NCI-H1436 treated with DMSO at 0.1 percent for 48 hours (cell line): ENCODE measurements at regions not wholly inside any gene's neighbourhood (a gene's known extent, or its start where the extent isn't known, plus 50 kb on each side); places are given as distances from the start of the nearest gene placed in this dataset.

Source experiments
- DNase-seq: peaks from one replicate; lab custom pipeline; 2025; lab: John Stamatoyannopoulos, UW

DNA sequence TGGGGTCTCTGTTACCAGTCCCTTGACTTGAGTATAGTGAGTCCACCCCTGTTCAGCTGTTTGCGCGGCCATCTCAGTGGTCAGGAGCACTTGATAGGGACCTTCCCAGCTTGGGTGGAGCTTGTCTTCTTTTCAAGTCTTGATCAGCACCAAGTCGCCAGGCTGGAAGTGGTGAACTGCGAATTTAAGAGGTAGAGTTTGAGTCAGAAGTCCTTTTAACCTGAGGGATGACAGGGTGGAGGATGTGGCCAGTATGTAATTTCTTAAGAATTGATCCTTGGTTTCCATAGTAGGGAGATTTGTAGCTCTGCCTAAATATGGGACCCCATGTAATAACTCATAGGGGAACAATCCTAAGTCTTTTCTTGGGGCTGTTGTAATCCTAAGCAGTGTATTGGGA, 86.3 kb upstream of the XCR1 start:
- DNase-seq = no peak

DNA sequence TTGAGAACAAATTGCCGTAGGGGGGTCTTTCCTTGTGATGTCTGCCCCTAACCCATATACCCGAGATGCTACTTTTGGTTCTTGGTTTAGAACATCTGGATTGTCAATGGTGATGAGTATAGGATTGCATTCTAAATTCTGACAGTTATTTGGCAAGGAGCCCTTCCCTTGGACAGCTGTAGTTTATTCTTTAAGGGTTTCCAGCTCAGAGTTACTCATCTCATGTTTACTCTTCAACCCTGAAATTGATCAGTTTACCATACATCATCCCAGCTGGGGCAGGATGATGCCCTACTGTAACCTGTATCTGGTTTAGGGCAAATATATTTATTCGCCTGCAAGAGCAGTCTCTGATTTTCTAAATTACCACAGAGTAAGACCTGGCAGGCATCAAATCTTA, 85.7 kb upstream of the XCR1 start:
- DNase-seq = no peak

DNA sequence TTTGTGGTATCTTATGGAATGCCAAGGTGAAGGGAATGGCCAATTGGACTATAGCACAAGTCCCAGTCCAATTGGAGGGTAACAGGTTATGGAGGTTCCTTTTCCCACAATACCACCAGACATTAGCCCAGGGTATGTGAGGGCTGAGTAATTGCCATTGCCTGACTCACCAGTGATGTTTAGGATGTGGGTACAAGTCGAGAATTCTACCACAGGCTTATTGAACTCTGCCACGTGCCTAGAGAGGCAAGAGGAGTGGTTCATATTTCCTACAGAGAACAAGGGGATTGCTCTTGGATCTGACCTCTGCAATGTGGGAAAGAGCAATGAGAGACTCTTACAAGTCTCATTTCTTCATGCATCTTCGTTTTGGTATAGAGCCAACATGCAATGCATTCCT, 85.0 kb upstream of the XCR1 start:
- no peak for DNase-seq

DNA sequence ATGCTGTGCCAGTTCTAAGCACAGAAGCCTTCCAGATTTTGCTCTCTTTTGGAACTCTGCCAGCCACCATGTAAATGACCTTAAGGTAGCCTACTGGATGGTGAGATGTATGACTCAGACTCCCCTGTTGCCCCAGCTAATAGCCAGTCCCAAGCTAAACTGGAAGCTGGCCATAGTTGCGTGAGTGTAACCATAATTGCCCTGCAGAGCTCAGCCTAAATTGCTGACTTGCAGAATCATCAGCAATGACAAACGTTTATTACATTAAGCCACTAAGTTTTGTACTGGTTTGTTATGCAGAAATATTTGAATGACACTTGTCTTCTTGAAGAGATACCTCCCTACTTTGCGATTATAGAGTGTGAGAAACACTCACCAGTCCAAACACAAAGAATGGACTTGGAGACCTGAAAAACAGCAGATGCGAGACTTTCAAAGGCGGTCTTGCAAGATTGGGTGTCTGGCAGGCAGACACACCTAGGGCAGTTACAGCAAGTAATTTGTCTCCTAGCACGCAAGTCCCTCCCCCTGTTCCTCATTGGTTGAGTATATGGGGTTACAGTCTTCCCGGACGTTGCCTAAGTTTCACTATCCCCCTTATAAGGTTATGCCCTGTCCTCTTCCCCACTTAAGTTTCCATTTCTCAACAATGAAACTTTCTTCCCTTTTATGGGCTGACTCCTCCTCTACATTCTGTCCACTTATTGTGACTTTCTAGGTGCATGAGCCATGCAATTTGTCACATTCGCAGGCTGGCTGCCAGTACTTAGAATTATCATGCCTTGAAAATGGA, 83.6 kb upstream of the XCR1 start:
- DNase-seq = no peak

DNA sequence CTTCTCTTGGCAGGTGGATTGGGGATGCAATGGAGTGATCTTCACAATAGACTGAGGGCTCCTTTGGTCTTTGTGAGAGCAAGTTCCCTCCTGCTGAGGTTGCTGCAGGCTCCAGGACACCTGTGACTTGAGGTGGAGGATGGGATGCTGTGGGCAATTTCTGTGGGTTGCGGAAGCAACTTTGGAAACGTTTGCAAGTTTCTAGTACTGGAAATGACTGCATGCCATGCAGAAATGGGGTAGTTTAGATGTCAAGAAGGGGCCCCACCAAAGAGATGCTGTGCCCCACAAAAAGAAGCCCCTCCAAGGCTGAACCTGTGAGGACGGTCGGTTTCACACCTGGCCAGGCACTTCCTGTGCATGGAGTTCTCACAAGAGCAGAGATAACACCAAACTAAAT, 80.4 kb upstream of the XCR1 start:
- DNase-seq = no peak

DNA sequence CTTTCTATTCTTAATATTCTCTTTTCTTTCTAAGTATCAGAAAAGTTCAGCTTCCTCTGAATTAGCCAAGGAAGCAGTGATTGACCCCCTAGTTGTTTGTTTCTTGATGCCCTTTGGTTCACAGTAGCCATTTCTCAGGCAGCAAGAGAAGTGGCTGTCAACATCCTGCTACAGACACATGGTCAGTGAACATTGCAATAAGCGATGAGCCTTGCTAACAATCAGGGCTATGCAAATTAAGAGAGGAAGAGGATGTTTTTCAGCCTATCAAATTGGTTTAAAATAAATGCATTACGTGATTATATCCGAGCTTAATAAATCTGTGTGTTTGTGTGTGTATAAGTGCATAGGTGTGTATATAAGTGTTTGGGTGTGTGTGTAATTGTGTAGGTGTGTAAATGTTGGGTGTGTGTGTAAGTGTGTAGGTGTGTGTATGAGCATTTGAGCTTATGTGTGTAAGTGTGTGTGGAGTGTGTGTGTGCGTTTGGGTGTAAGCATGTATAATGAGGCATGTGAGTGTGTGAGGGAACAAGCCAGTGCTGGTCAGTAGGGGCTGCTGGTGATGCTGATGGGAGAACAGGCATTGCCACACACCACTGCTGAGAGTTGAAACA, 78.1 kb upstream of the XCR1 start:
- no peak for DNase-seq

DNA sequence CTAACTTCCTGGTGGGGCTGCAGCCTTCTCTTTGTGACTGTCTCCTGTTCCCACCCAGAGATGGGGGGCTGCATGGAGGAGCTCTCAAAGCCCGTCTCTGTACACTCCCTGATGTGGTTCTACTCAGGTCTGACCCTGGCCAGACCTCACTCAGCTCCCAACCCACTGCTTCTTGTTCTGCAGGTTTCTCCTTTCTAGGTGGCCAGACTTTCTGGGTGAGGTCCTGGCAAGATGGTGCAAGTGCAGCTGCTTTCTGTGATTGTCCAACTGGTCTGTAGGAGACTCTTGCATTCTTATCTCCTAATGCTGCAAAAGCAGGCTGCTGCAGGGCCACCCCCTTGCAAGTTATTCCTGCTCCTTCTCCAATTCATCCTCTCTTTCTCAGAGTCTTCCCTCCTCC, 77.4 kb upstream of the XCR1 start:
- no peak for DNase-seq

DNA sequence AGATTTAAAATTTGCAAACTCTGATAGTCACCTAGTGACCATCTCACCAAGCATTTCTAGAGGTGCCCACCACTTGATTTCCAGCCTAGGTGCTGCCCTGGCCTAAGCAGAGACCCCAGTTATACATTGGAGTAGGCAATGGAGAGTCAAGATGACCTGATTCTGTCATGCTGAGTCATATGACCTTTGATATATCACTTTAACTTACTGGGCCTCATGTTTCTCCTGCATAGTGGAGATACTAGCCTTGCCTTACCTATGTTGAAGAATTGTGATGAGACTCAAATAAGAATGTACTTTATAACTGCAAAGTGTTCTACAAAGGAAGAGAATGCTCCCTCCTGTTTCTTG, 75.5 kb upstream of the XCR1 start:
- DNase-seq = no peak

DNA sequence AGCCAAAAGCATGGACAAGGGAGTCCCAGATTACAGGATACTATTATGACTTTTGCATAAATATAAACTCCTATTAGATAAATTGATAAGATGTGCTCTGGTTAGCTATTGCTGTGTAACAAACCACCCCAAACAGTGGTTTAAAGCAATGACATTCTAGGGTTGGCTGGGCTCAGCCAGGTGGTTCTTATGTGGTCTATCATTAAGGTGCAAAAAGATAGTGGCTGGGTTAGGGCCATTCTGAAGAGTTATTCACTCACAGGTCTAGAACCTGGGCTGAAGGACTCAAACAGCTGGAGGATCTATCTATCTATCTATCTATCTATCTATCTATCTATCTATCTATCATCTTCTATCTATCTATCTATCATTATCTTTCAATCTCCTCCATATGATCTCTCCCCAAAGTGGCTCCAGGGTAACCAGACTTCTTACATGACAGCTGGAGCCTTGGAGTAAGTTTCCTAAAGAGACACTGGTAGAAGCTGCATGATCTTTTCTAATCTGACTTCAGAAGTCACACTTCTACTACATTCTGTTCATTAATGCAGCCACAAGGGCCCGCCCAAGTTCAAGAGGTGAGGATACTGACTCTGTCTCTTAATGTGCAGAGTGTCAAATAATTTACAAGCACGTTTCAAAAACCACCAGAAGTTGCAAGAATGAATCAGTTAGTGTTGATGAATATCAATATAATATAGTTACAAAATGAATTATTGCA, 74.9 kb upstream of the XCR1 start:
- DNase-seq = no peak

DNA sequence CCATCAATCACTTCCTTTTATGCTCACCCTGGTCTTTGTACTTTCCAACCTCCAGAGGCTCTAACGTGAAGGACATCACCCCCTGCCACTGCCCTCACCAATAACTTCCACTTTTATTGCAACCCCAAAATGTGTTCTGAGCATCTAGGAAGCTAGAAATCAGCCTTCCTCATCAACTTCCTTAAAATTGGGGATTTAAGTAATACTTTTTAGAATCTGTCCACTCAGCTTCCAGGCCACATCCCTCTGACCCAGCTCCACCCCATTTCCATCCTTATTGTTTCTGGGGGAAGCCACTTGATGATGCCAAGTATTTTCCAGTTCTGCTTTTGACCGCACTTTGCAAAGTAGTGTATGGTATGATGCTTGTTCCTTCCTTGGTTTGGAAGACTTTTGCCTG, 73.5 kb upstream of the XCR1 start:
- no peak for DNase-seq

DNA sequence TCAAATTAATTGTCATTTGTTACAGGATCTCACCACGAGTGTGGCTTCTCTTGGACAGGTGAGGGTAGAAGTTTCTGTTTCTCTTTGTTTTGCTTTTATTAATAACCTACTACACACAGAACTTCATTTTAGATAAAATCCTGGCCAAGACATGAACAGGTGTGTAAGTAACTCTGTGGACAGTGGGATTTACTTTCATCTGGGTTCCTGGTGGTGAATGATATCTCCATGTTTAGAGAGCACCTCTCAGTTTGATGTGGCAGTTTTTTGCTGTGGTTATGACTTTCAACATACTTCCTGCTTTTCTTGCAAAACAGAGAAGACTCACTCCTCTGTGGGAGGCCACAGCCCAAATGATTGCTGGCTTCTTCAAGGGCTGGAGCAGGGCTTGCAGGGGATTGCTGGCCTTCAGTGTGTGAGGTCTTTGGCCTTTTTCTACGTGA, 71.1 kb upstream of the XCR1 start:
- DNase-seq = no peak

DNA sequence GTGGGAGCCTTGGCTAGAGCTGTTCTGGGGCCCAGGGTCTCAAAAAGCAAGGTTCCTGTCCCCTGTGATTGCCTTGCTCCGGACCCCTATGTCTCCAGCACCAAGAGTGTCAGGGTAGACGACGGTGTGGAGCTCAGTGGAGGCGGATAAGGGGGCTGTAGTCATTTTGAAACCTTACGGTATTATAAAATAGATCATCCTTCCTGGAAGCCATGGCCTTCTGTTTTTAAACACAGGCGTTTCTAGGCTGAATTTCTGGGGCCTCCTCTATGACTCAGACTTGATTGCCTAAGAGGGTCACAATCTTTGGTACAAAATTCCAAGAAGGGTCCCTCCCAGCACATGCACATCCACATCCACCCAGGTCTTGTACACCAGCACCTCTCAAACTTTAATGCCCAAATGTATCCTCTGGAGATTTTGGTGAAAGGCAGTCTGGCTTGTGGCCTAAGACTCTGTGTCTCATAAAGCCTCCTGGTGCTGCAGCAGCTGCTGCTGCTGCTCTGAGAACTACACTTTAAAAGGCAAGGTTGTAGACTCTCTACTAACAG, 70.5 kb upstream of the XCR1 start:
- DNase-seq = no peak

DNA sequence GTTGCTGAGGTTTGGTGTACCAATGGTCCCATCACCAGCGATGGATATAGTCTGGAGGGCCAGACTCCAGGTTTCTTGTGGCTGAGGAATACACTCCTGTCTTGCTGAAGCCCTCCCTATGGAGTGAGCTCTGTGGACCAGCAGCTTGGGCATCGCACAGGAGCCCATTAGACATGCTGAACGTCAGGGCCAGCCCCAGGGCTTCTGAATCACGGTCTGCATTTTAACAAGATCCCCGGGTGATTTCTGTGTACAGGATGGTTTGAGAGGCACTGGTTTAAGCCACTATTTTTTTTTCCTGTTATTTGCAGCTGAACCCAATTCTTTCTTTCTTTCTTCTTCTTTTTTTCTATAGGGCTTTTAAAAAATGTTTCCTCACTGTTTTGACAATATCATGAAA, 69.5 kb upstream of the XCR1 start:
- no peak for DNase-seq

DNA sequence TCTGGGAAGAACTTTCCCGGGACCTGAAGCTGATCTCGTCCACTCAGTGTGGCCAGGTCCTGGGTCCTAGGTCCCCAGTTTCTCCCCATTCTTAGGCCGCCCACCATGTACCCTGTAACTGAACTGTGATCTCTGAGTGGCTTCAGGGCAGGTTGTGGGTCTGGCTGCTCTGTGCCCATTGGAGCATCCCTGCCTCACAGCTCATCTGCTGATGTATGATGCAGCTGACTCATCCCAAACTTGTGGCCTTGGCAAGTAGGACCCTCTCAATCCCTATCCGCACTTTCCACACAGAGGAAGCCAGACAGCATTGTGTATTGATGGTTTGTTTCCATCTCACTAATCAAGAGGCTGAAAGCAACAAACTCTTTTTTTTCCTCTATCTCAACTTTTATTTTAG, 69.1 kb upstream of the XCR1 start:
- DNase-seq = no peak

DNA sequence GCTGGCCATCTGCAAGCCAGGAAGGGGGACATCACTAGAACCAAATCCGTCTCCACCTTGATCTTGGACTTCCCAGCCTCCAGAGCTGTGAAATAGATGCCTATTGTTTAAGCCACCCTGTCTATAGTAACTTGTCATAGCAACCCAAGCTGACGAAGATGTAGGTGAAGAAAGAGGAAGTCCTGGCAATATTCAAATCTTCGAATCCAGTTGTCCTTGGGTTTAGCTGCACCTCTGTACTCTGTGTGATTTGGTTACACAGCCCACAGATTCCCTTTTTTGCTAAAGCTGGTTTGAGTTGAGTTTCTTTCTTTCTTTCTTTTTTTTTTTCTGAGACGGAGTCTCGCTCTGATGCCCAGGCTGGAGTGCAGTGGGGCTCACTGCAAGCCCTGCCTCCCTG, 68.0 kb upstream of the XCR1 start:
- DNase-seq = no peak

DNA sequence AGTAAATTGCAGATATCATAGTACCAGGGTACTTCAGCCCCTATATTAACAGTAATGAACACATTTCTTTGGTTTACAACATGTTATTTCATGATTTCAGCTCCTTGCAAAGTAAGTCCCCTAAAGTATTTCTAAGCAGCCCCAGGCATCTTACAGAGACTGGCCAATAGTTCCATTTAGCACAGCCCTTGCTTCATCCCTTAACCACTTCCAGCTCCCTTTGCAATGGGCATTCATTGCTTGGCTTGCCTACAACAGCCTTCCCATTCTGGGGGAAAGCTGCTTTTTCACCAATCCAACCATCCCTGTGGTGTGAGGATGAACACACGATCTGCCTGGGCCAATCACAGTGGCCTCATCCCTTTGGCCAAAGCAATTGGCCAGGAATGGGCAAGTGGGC, 67.2 kb upstream of the XCR1 start:
- DNase-seq = no peak

DNA sequence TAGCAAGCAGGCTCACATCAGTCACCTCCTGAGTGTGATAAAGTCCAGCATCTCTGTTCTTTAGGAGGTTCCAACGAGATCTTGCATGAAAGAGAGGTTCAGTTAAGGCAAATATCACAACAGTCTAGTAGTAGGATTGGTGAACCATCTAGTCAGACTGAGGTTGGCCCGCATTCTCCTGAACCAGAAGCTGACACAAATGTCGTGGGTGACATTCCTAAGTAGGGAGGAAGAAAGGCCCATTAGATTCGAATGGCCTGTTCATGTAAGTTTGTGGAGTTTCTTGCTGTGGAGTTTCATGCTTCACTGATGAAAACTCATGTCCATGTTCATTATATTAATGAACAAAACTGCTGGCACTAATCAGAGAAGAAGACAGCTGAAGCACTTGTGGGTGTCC, 66.7 kb upstream of the XCR1 start:
- no peak for DNase-seq

DNA sequence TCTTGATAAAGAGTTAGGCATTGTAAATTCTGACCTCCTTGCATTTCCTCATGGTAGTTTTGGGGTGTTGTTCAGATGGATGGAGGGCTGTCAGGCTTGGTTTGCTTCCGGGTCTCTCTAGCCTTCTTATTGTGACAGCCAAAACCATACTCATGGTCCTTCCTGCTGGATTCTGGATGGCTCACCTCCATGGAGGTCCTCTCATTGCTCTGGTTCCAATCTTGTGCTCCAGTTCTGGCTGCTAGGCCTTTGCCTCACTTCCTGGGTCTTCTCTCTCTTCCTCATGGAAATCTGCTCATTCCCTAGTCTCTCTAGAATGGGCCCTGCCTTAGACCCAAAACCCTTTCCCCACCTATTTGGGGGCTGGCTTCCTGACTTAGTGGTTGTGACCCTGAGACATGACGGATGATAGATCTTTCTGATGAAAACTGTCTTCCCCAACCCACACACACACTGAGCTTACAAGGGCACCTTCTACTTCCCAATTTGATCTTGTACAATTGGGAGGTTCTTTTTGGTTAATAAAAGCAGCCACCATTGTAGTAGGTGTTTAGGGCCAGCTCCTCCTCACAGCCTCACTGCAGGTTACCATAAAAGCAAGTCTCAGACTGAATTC, 66.2 kb upstream of the XCR1 start:
- DNase-seq = no peak

DNA sequence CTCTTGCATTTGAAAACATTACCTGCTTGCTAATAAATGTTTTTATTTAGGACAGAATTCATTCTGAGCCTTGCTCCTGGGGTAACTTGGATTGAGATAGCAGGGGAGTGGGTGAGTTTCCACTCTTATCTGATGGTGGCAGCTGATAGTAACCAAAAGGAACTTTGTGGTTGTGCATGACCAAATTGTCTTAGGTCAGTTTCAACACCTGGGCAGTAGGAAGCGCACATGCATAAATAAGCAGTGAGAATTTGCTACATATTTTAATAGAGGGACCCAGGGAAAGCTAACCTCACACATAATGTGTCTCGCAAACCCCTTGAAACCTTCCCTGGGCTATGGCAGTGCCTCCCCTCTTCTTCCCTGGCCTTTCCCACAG, 65.4 kb upstream of the XCR1 start:
- no peak for DNase-seq

DNA sequence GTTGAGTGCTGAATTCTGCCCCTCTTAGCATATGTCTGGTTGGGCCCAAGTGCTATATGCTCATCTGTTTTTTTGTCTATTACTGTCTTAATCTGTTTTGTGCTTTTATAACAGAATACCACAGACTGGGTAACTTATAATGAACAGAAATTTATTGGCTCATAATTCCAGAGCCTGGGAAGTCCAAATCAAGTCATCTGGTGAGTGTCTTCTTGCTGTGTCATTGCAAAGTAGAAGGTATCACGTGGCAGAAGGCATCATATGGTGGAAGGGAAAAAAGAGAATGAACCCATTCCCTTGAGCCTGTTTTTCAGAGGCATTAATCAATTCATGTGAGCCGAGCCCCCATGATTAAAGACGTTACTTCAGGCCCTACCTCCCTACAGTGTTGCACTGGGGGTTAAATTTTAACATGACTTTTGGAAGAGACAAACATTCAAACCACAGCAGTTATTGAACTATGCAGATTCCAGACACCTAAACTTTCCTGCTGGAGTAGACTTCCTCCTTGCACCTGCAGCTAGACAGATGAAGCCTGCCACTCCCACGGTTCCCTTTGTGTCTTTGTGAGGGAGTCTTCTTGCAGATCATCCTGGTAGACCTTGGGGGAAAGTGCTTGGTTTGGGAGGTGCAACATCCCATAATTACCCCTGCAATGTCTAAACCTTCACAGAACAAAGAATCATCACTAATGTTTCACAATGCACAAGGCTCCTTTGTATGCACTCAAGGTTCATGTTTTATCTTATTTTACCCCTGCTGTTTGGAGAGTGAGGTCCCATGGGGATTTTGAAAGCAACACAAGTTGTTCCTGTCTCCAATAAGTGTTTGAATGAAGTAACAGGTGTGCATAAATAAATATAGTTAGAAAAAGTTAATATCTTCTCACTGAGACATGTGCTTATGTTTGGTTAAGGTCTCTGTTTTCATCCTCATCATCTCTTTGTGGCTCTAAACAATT, 64.7 kb upstream of the XCR1 start:
- no peak for DNase-seq

DNA sequence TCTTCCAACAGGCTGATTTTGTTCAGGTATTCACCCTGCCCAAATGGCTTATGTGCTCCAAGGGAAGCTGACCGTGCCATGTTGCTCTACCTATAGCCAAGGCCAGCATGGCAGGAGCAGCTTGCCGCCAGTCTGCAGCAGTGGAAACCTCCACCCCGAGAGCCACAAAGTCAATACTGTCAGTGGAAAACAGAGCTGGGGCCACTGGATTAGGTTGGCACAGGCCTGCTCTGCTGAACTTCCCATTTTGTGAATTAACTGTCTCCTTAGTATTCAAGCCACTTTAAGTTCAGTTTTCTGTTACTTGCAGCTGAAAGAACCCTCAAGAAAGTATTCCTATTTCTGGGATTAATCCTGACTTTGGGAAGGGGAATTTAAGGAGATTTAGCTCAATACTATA, 63.8 kb upstream of the XCR1 start:
- no peak for DNase-seq

DNA sequence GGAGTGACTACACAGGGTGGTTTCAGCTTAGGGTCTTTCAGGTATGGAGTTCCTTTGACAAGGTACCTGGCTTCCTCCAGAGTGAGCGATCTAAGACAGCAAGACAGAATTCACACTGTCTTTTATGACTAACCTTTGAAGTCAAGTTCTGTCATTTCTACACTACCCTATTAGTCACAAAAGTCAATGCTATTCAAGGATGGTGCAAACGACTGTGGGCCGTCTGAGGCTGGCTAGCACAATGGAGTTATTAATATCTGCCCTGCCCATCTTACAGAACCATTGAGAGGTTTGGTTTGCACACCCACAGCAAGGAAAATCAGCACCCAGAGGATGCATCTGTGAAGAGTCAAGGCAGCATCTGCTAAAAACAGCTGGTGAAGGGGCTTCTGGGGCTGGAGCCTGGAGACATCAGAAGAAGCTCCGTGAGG, 62.9 kb upstream of the XCR1 start:
- DNase-seq = no peak
